ENCODE measurements at regions not wholly inside any gene's neighbourhood (a gene's known extent, or its start where the extent isn't known, plus 50 kb on each side); places are given as distances from the start of the nearest gene placed in this dataset.

GRCh38 chr3:166461626-166462025, 624.4 kb upstream of the BCHE start (continued):
- TF ChIP-seq HES2 (IDR thresholded peaks at IDR 0.05), result no peak
- no peak for TF ChIP-seq ATOH8 (CRISPR knock-in tag; IDR thresholded peaks at IDR 0.05; ENCODE audit: low read depth)
- TF ChIP-seq JUNB (IDR thresholded peaks at IDR 0.05), result no peak
- no peak for TF ChIP-seq FOSB (CRISPR knock-in tag; IDR thresholded peaks at IDR 0.05)
- TF ChIP-seq BHLHE40 (IDR thresholded peaks at IDR 0.05; ENCODE audit: low read depth, low read length), result no peak
- no peak for TF ChIP-seq HMGXB4 (CRISPR knock-in tag; IDR thresholded peaks at IDR 0.05; ENCODE audit: borderline replicate concordance)
- no peak for TF ChIP-seq ZSCAN20 (CRISPR knock-in tag; IDR thresholded peaks at IDR 0.05)
- no peak for TF ChIP-seq ZNF302 (CRISPR knock-in tag; IDR thresholded peaks at IDR 0.05)

GRCh38 chr3:166457382-166457781, 620.2 kb upstream of the BCHE start:
- no peak overlapping the region for H3K27ac ChIP-seq
- DNase-seq (ENCODE audit: low read depth in 1 of 2, low spot score in 1 of 2) (no peak), FAIRE-seq (no peak), ATAC-seq (no peak)
- H3K9me3 ChIP-seq, result no peaks in the 10 kb centered on the region
- H3K4me3 ChIP-seq, result no peak overlapping the region
- TF ChIP-seq MAFK (IDR thresholded peaks at IDR 0.05; ENCODE audit: partially characterized antibody) (peak; percentile 14), CEBPB (IDR thresholded peaks at IDR 0.05) (no peak)
- CTCF ChIA-PET, result no interaction called here
- 70% methylated on average over 3 of the region's 3 CpGs for WGBS (ENCODE audit: missing lambda C conversion rate)
- POLR2A ChIA-PET, result no interaction called here
- H3K4me2 ChIP-seq, result no peak overlapping the region
- peaks cover 19% of the 10 kb centered on the region; the same call in 2 of the 3 replicates for H3K4me1 ChIP-seq

GRCh38 chr3:166456286-166456685, 619.1 kb upstream of the BCHE start:
- DNase-seq (ENCODE audit: low read depth in 1 of 2, low spot score in 1 of 2) (no peak), ATAC-seq (no peak), FAIRE-seq (no peak)
- WGBS (ENCODE audit: missing lambda C conversion rate), result 14% methylated on average over 3 of the region's 3 CpGs
- H3K4me1 ChIP-seq, result peaks cover 19% of the 10 kb centered on the region; the same call in 2 of the 3 replicates
- ChIA-PET POLR2A (no interaction called here), CTCF (no interaction called here)
- H3K9me3 ChIP-seq, result no peaks in the 10 kb centered on the region
- no peak overlapping the region for H3K4me3 ChIP-seq
- no peak overlapping the region for H3K4me2 ChIP-seq
- TF ChIP-seq HOXB5 (CRISPR knock-in tag; IDR thresholded peaks at IDR 0.05), result no peak
- TF ChIP-seq TFCP2L1 (CRISPR knock-in tag; IDR thresholded peaks at IDR 0.05), result no peak
- TF ChIP-seq ZFP36 (IDR thresholded peaks at IDR 0.05; ENCODE audit: borderline replicate concordance, partially characterized antibody), result no peak
- TF ChIP-seq ZC3H11A (IDR thresholded peaks at IDR 0.05), result no peak
- TF ChIP-seq HDAC2 (IDR thresholded peaks at IDR 0.05), result no peak
- TF ChIP-seq CHD2 (IDR thresholded peaks at IDR 0.05; ENCODE audit: low read length, partially characterized antibody), result no peak
- no peak for TF ChIP-seq MAFK (IDR thresholded peaks at IDR 0.05; ENCODE audit: partially characterized antibody)
- TF ChIP-seq RFX5 (IDR thresholded peaks at IDR 0.05), result no peak
- TF ChIP-seq POLR2AphosphoS2 (conservative IDR thresholded peaks at IDR 0.05; ENCODE audit: low read length), result no peak
- no peak for TF ChIP-seq RARB (CRISPR knock-in tag; IDR thresholded peaks at IDR 0.05)
- no peak for TF ChIP-seq ESRRA (IDR thresholded peaks at IDR 0.05; ENCODE audit: borderline replicate concordance, low read length)
- no peak for TF ChIP-seq EP300 (IDR thresholded peaks at IDR 0.05)
- TF ChIP-seq EHMT2 (IDR thresholded peaks at IDR 0.05; ENCODE audit: low read depth), result no peak
- no peak for TF ChIP-seq HES2 (IDR thresholded peaks at IDR 0.05)
- no peak for TF ChIP-seq ZSCAN20 (CRISPR knock-in tag; IDR thresholded peaks at IDR 0.05)
- no peak for TF ChIP-seq TP53 (CRISPR knock-in tag; IDR thresholded peaks at IDR 0.05)
- no peak overlapping the region for H3K27ac ChIP-seq
